ENCODE measurements at regions not wholly inside any gene's neighbourhood (a gene's known extent, or its start where the extent isn't known, plus 50 kb on each side); places are given as distances from the start of the nearest gene placed in this dataset.
"Not testable (repeated sequence)": the region's sequence is repeated elsewhere in the genome, so short reads cannot be mapped to it uniquely, and the experiment has no call there.

DNA sequence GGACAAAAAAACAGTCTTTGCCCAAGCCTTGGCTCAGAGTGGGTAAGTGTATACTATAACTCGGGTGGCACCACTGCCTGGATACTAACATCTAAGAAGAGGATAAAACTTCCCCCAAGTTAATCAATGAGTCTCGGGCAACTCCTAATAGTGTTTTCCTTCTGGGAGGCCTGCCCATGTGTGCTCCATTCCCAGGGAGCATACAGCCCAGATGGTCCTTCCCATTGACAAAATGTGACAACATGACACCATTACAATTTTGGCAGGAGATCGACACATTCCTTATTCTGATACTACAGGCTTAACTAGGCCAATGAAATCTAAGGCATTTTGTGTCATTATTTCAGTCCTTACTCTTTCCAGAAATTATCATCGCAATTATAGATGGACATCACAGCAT is 52.7 kb upstream of the CRIM1 start:
- DNase-seq, result no peak

DNA sequence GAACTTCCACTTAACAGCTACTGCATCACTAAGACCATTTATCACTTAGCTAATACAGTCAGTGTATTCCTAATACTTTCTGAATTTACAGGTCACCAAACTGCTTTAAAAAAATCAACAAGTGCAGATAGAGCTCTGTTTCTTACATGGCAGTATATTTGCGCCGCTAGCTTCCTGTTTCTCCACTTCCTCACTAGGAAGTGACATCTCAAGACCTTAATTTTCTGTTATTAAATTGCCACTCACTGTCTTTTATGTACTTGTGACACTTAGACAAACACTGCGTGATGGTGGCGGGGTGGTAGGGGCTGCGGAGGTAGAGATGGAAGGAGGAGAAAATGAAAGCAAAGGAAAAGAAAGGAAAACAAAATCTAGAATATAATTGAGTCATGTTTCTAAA is 53.7 kb upstream of the CRIM1 start:
- no peak for DNase-seq

- no peak for DNase-seq
Measured at GRCh38 chr2:36300697-36301096, 54.9 kb upstream of the CRIM1 start.

GRCh38 chr2:36296798-36297197 is 58.8 kb upstream of the CRIM1 start:
- DNase-seq, result no peak

- DNase-seq, result no peak
Measured at GRCh38 chr2:36294316-36294721, 61.3 kb upstream of the CRIM1 start.

GRCh38 chr2:36290306-36290856 is 65.2 kb upstream of the CRIM1 start:
- DNase-seq, result no peak

DNA sequence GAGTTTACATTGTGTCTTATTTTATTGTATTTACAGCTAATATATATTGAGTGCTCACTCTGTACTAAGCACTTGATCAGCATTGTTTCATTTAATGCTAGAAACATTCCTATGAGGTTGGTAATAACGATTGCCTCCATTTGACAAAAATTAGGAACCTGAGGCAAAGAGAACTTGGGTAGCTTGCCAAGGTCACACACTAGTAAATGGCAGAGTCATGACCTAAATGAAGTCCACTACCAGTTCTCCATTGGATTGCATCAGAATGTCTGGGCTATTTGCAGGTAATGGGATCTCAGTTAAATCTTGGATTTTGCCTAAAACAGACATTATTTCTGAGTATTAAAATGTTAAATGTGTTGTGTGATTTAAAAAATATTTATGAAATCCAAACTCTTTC is 65.8 kb upstream of the CRIM1 start:
- no peak for DNase-seq

DNA sequence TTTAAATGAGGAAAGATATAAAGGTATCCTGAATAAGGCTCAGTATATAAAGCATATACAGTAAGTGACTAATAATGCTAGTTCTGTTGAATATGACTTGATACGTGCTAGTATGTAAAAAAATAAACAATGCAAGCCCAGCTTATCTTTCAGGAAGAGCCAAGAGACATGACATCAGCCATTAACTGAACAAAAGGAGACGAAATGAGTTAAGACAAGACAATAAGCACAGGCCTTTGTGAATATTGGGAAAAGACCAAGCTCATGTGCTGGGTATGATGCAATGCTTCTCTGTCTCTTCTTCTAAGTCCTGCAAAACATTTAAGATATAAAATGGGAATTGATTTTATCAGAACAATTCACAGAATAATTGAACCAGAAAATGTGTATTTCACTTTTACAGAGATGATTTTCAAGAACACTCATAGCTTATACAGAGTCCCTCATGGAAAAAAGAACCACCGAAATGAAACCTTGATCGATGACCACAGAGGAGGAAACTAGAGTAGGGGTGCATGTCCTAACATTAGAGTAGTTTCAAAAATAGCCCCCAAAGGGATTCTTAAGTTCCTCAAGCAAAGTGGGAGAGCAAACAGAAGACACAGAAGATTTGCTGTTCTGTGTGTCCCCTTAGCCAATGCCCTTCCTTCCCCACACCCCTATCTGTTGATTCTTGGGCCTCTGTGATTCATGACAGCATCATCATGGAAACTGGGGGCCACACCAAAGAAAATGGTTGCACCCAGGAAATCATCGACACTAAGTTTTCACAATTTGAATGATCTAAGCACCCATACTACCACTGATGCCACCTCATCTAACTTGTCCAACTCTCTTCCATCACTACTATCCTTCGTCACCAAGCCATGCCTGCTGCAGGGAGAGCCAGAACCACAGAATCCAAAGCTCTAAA is 68.0 kb upstream of the CRIM1 start:
- no peak for DNase-seq

DNA sequence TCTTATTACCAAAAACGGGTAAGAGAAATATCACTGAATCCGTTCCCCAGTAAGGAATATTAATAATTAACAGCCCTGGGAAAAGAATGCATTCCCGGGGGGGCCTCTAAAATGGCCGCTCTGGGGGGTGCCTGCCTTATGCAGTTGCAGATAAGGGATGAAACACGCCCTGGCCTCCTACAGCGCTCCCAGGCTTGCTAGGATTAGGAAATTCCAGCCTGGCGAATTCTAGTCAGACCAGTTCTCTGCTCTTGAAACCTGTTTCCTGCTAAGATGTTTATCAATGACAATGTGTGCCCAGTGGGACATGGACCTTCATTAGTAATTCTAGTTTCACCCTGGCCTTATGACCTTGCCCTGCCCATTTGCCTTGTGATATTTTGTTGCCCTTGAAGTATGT is 76.1 kb upstream of the CRIM1 start:
- DNase-seq, result not testable (repeated sequence)

GRCh38 chr2:36277881-36278523 is 77.6 kb upstream of the CRIM1 start:
- no peak for DNase-seq

- peak in 2 of 3 donors; percentile 4 to 18 for DNase-seq
Measured at GRCh38 chr2:36277146-36277808, 78.3 kb upstream of the CRIM1 start.

DNA sequence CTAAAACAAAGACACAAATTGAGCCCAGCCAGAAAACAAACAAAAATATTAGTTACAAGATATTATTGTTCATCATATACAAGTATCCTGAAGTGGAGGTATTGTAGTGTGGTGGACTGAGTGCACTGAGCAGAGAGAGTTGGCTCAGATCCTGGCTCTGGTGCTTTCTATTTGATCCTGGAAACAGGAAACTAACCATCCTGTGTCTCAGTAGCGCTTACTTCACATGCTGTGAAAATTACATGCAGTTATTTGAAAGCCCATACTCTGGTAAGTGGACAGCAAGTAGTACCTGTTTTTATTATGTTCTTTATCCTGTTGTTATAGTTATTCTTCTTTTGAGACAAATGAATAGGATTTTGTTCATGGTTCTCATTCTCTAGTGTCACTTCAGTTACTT is 84.3 kb upstream of the CRIM1 start:
- DNase-seq, result no peak

DNA sequence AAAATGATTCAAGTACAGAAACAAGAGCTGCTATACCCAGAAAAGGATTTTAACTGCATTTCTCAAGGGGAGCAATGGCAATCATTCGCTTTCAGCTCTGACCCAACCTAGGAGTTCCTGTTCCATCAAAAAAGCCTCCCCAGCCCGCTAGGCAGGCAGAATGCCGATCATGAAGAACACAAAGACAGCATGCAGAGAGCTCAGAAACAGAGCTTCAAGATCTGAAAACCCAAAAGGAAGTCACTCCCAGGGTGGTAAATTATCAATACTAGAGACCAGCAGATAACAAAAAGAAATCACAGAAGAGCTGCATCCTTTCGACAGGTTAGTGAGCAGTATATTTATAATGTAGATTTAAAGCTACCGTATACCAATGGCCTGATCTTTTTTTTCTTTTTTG is 84.8 kb upstream of the CRIM1 start:
- DNase-seq, result no peak

GRCh38 chr2:36267194-36267593 is 88.4 kb upstream of the CRIM1 start:
- no peak for DNase-seq

- no peak for DNase-seq
Measured at GRCh38 chr2:36266536-36267121, 88.9 kb upstream of the CRIM1 start.

DNA sequence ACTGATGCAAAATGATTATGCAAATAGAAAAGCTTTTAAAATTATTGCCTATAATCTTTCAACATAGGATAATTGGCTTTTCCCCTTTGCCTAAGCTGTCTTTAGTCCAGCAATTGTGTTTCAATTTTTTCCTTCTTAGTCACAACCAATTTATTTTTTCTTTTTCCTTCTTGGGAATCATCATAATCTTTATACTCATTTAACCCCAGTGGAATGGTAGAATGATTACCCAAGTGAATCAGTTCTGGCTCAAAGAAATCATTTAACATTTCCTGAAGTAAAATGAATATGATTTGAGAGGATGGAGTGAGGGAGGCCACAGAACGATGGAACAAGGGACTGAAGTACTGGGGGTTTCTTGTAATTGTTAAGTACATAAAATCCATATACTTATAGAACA is 93.0 kb upstream of the CRIM1 start:
- DNase-seq, result no peak

DNA sequence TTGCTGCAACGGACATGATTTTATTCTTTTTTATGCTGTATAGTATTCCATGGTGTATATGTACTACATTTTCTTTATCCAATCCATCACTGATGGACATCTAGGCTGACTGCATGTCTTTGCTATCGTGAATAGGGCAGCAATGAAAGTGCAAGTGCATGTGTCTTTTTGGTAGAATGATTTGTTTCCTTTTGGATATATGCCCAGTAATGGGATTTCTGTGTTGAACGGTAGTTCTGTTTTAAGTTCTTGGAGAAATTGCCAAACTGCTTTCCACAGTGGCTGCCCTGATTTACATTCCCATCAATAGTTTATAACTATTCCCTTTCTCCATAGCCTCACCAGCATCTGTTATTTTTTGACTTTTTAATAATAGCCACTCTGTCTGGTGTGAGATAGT is 99.7 kb upstream of the CRIM1 start:
- DNase-seq, result no peak

- no peak for DNase-seq
Measured at GRCh38 chr2:36253086-36253485, 102.5 kb upstream of the CRIM1 start.

DNA sequence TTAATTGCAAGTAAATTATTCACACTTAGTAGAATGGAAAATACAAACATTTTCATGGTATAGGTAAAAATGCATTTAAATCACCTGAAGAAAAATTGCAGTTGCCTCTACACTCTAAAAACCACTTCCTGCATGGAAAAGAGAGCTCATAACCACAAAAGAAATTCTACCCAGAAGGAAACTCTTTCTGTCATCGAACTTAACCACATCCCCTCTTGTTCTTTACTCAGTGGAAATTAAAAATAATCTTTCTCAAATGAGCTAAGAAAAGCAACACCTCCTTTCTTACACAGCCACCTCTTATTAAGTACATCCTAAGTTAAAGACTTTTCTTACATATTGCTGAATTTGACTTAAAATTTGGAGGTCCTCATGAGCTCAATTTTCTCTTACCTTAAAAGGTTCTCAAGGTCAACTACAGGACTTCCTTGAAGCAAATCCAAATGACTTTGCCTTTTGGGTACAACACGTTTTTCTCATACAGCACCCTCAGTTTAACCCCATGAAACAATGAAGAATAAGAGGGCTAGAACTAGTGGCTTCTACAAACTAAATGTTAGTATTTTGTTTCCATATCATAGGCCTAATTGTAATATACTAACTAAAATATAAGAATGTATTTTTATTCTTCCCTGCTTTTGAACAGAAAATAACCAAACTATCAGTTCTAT is 109.1 kb upstream of the CRIM1 start:
- DNase-seq, result peak in 1 of 3 donors; percentile 4

- DNase-seq, result no peak
Measured at GRCh38 chr2:36245651-36246050, 109.9 kb upstream of the CRIM1 start.

DNA sequence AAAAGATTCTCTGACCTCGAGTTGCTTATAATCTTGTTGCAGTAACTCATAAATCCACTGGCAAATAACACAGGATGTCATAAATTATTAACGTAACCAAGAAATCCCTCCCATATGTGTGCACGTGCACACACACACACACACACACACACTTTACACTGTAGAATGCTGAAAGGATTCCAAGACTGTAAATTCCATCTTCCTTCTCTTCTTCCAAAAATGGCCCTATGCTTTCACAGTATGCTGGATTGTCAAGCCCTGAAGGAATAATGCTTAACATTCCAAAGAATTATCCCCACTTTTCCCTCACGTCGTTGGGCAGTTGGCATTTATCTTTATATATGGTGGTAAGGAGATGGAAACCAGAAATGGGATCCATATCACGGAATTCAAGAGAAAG is 117.5 kb upstream of the CRIM1 start:
- no peak for DNase-seq

GRCh38 chr2:36235882-36236281 is 119.7 kb upstream of the CRIM1 start:
- DNase-seq, result no peak

DNA sequence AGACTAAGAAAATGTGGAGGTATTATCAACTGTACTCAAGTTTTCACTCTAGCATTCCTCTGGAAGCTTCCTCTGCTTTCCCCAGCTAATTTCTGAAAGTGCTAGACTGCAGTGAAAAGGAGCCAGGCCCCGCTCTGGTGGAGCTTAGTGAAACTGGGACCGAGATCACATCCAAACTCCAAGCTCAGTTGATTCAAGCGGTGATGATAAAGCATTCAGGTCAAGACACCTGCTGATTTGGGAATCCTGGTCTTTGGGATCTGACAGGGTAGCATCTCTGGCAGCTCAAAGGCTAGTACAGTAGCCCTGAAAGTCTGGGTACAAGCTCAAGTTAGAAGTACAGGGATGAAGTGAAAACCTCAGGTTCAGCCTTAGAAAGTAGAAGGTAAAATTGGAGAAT is 120.2 kb upstream of the CRIM1 start:
- DNase-seq, result no peak
